Stimulated activated CD8-positive, alpha-beta memory T cell treated with anti-CD3 and anti-CD28 coated beads, Interleukin-4, amount 100 ng/mL, for 48 hours (primary cell): ENCODE measurements at regions not wholly inside any gene's neighbourhood (a gene's known extent, or its start where the extent isn't known, plus 50 kb on each side); places are given as distances from the start of the nearest gene placed in this dataset.
"Not testable (repeated sequence)": the region's sequence is repeated elsewhere in the genome, so short reads cannot be mapped to it uniquely, and the experiment has no call there.

ENCODE experiments used
- DNase-seq: peaks from one replicate; pipeline ENCODE4 v3.0.0-alpha.2; 2020

GRCh38 chr10:15427843-15428414 lies 56.8 kb upstream of the FAM171A1 start:
- no peak for DNase-seq

GRCh38 chr10:15426558-15426957 lies 55.5 kb upstream of the FAM171A1 start:
- no peak for DNase-seq

GRCh38 chr10:15426115-15426514 lies 55.0 kb upstream of the FAM171A1 start:
- DNase-seq, result no peak

- not testable (repeated sequence) for DNase-seq
These were observed 50.8 kb upstream of the FAM171A1 start for GRCh38 chr10:15421875-15422274.
